Adipocyte (in vitro differentiated cells): ENCODE measurements at regions not wholly inside any gene's neighbourhood (a gene's known extent, or its start where the extent isn't known, plus 50 kb on each side); places are given as distances from the start of the nearest gene placed in this dataset.
"Not testable (repeated sequence)": the region's sequence is repeated elsewhere in the genome, so short reads cannot be mapped to it uniquely, and the experiment has no call there.

Experiments used
- DNase-seq: peaks from one replicate; pipeline ENCODE4 v3.0.0-alpha.2; 2015; ENCODE audit warnings: low read depth
- H3K27me3 ChIP-seq: replicated peaks from 2 replicates; pipeline ENCODE4 v1.7.0; 2013; ENCODE audit warnings: mild to moderate bottlenecking, low read length, moderate library complexity; ENCODE audit not compliant: control insufficient read depth, insufficient read depth
- H3K36me3 ChIP-seq: 2 replicates; pipeline ENCODE4 v1.7.0; 2013; ENCODE audit warnings: low read length, mild to moderate bottlenecking, moderate library complexity; ENCODE audit not compliant: control insufficient read depth, insufficient read depth, severe bottlenecking
- H3K4me1 ChIP-seq: 2 replicates; pipeline ENCODE4 v1.7.0; 2013; ENCODE audit warnings: mild to moderate bottlenecking, low read length, moderate library complexity; ENCODE audit not compliant: control insufficient read depth, insufficient read depth
- H3K4me3 ChIP-seq: 2 replicates; pipeline ENCODE4 v1.7.0; 2013; ENCODE audit warnings: mild to moderate bottlenecking, low read length, moderate library complexity
- H3K9ac ChIP-seq: 2 replicates; pipeline ENCODE4 v1.7.0; 2013; ENCODE audit warnings: mild to moderate bottlenecking, low read length, moderate library complexity
- H3K9me3 ChIP-seq: 2 replicates; pipeline ENCODE4 v1.7.0; 2013; ENCODE audit warnings: mild to moderate bottlenecking, low read length, moderate library complexity; ENCODE audit not compliant: control insufficient read depth

DNA sequence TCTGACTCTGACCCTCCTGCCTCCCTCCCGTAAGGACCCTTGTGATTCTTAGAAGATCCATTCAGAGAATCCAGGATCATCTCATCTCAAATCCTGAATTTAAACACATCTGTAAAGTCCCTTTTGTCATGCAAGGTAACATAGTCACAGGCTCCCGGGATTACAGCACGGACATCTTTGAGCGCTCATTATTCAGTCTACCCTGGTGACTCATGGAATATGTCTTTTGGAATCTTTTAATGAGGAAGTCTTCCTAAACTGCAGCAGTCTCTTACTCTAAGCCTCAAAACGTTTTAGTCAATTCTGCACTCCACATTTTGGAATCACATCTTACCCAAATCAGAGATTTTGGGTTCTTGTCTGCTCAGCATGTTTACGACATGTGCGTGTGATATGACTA, 198.5 kb upstream of the IRF2BP2 start:
- H3K9me3 ChIP-seq, H3K4me1 ChIP-seq, H3K9ac ChIP-seq, H3K4me3 ChIP-seq, DNase-seq, H3K27me3 ChIP-seq, H3K36me3 ChIP-seq: not testable (repeated sequence)

- not testable (repeated sequence) for H3K4me1 ChIP-seq, DNase-seq, H3K9ac ChIP-seq, H3K27me3 ChIP-seq, H3K36me3 ChIP-seq, H3K4me3 ChIP-seq, H3K9me3 ChIP-seq
Measured at GRCh38 chr1:234807705-234808104, 197.7 kb upstream of the IRF2BP2 start.

DNA sequence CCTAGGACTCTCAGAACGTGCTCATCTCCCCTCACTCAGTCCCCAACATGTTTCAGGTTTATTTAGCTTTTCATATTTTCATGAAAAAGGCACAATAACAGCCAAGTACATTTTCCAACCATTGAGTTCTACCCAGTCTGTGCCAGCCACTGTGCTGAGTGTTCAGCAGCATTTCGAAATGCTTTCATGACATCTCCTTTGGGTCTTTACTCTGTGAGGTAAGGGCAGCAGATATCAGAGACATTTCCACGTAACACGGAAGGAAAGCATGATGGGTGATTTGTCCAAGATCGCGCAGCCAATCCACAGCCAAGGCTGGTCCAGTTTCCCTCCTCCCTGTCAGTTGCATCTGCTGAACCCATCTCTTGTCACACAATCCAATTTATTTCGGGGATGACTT, 192.6 kb upstream of the IRF2BP2 start:
- not testable (repeated sequence) for H3K36me3 ChIP-seq, H3K9me3 ChIP-seq, H3K4me1 ChIP-seq, H3K9ac ChIP-seq, H3K27me3 ChIP-seq, H3K4me3 ChIP-seq, DNase-seq

DNA sequence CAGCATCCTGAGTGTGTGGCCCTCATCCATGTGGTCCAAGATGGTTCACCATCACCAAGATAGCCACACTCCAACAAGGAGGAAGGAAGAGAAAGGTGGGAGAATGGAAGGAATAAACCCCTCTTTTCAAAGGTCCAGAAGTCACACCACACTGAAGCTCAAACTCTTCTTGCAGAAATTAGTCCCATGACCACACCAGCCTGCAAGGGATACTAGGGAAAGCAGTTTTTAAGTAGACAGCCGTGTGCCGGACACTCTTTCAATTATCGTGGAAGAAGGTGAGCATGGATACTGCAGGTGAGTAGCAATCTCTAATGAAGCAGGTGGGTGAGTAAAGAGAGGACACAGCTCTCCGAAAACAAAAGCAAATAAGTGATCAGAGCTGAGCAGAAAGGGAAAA, 191.7 kb upstream of the IRF2BP2 start:
- H3K4me3 ChIP-seq, H3K36me3 ChIP-seq, H3K27me3 ChIP-seq, H3K4me1 ChIP-seq, DNase-seq, H3K9ac ChIP-seq, H3K9me3 ChIP-seq: not testable (repeated sequence)

DNA sequence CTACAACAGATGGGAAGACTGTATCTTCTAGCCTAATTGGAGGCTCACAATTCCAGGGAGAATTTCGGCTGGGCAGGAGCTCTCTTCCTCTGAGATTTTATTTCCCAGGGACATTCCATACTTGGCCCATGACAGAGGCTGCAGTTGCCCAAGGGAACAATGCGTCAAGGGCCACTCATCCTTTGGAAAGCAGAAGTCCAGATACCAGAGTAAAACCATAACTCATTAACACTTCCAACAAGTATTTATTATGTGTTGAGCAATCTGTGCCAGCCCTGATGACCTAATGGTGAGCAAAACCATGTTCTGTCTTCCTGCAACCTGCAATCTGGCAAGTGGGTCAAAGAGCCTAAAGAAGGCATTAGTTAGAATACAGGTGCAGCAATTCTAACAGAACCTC, 191.2 kb upstream of the IRF2BP2 start:
- not testable (repeated sequence) for H3K9ac ChIP-seq, H3K36me3 ChIP-seq, H3K4me1 ChIP-seq, H3K9me3 ChIP-seq, H3K27me3 ChIP-seq, DNase-seq, H3K4me3 ChIP-seq

- H3K4me1 ChIP-seq, H3K36me3 ChIP-seq, H3K4me3 ChIP-seq, H3K27me3 ChIP-seq, H3K9ac ChIP-seq, DNase-seq, H3K9me3 ChIP-seq: not testable (repeated sequence)
Measured at GRCh38 chr1:234800563-234800962, 190.6 kb upstream of the IRF2BP2 start.

DNA sequence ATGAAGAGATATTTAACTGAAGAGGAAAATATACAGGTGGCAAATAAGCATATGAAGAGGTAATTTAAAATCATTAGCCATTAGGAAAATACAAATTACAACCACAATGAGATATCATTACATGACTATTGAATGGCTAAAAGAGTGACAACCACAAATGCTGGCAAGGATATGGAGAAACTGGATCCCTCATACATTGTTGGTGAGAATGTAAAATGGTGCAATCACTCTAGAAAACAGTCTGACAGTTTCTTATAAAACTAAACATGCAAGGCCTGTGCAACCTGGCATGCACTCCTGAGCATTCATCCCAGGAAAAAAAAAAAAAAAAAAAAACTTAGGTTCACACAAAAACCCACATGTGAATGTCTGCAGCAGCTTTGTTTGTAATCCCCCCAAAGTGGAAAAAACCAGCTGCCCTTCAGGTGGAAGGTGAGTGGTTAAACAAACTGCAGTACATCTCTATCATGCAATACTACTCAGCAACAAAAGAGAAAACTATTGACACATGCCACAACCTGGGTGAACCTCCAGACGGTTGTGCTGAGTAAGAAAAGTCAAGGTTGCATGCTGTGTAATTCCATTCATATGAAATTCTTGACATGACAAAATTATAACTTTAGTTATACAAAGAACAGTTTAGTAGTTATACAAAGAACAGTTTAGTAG, 189.2 kb upstream of the IRF2BP2 start:
- not testable (repeated sequence) for H3K27me3 ChIP-seq, H3K4me3 ChIP-seq

DNA sequence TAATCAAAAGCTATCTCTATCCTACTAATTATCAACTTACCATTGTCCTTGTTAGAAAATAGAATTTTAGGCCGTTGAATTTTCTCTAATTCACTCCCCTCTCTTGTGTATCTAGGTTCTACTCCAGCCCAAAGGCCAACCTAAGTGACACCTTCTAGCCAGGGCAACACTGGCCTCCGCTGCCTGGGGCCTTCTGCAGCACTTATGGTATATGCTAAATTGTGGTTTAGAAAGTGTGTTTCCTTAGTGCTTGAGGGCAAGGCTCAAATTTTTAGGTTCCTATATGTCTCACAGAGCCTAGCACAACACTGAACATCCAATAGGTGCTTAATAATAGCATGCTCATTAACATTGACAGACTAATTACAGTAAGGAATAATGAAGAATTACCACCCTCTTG, 187.2 kb upstream of the IRF2BP2 start:
- H3K9me3 ChIP-seq, H3K36me3 ChIP-seq, DNase-seq, H3K27me3 ChIP-seq, H3K4me3 ChIP-seq, H3K4me1 ChIP-seq, H3K9ac ChIP-seq: not testable (repeated sequence)

More for the DNA sequence above, 189.2 kb upstream of the IRF2BP2 start:
- not testable (repeated sequence) for H3K36me3 ChIP-seq, H3K9me3 ChIP-seq, H3K9ac ChIP-seq, DNase-seq, H3K4me1 ChIP-seq

DNA sequence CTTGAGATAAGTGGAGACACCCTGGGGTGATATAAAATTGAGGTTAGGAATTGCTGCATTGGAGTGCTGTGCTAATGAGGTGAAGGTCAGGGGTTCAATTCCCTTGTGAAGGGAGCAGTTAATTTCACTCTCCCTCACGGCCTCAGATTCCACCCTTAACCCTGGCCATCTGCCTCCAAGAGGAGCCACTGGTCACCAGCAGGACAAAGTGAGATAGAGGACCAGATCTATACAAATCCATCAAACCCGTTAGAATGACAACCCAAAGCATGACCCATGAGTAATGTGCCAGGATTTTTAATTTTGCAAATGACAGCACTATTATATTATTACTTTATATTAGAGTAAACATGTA, 186.4 kb upstream of the IRF2BP2 start:
- H3K4me3 ChIP-seq, H3K4me1 ChIP-seq, H3K36me3 ChIP-seq, DNase-seq, H3K9me3 ChIP-seq, H3K9ac ChIP-seq, H3K27me3 ChIP-seq: not testable (repeated sequence)

- H3K9ac ChIP-seq, H3K36me3 ChIP-seq, H3K4me1 ChIP-seq, H3K4me3 ChIP-seq, H3K27me3 ChIP-seq, H3K9me3 ChIP-seq: not testable (repeated sequence)
- DNase-seq, result peak; percentile 80
Measured at GRCh38 chr1:234795711-234796437, 185.9 kb upstream of the IRF2BP2 start.

DNA sequence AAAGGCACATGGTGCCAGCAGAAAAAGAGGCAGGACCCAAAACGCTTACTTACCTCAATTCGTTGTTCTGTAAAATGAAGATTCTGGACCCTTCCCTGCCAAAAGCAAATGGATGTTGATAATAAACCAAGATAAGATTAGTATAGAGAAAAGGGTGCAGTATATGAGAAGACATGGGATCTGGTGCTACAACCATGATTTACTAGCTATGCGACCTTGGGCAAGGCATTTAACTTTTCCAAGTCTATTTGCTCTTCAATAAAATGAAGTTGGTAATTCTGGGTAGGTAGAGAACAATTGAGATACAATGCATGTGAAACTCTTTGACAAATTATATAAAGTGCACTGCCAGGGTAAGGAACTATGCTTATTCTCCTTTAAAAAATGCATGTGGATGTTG, 185.0 kb upstream of the IRF2BP2 start:
- not testable (repeated sequence) for H3K4me1 ChIP-seq, H3K27me3 ChIP-seq, H3K9me3 ChIP-seq, H3K9ac ChIP-seq, H3K36me3 ChIP-seq, DNase-seq, H3K4me3 ChIP-seq

DNA sequence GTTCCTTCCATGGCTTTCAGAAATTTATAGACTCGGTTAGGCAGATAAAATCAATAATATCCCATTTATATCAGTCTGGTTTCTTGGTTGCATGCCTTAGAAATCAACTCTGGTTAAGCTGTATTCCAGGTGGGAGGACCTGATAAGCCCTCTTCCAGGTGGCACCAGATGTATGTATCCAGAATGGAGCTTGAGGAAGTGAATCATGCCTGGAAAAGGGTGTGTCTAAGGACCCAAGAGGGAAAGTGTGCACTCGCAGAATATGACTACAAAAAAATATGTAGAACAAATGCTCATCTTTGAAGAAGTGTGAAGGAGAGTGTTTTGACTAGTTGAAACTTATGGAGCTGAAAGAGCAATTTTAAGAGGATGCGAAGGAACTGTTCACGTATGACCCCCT, 184.5 kb upstream of the IRF2BP2 start:
- not testable (repeated sequence) for H3K9me3 ChIP-seq, H3K27me3 ChIP-seq, H3K9ac ChIP-seq

More for the DNA sequence above, 184.5 kb upstream of the IRF2BP2 start:
- not testable (repeated sequence) for H3K36me3 ChIP-seq, DNase-seq, H3K4me1 ChIP-seq, H3K4me3 ChIP-seq
